PC-9 (cell line): ENCODE measurements at regions not wholly inside any gene's neighbourhood (a gene's known extent, or its start where the extent isn't known, plus 50 kb on each side); places are given as distances from the start of the nearest gene placed in this dataset.

Experiments used
- EZH2 ChIP-seq: fragments of 200-600 bp; sonication (generic); IDR thresholded peaks from 2 replicates; pipeline ENCODE4 v1.8.0; 2017; ENCODE audit warnings: antibody characterized with exemption, low read depth
- TF ChIP-seq, protein P1 (sequence below): fragments of 200-600 bp; sonication (generic); conservative IDR thresholded peaks from 2 replicates; pipeline ENCODE4 v1.6.1; 2017; ENCODE audit warnings: mixed run types, antibody characterized with exemption, mild to moderate bottlenecking, moderate library complexity

DNA sequence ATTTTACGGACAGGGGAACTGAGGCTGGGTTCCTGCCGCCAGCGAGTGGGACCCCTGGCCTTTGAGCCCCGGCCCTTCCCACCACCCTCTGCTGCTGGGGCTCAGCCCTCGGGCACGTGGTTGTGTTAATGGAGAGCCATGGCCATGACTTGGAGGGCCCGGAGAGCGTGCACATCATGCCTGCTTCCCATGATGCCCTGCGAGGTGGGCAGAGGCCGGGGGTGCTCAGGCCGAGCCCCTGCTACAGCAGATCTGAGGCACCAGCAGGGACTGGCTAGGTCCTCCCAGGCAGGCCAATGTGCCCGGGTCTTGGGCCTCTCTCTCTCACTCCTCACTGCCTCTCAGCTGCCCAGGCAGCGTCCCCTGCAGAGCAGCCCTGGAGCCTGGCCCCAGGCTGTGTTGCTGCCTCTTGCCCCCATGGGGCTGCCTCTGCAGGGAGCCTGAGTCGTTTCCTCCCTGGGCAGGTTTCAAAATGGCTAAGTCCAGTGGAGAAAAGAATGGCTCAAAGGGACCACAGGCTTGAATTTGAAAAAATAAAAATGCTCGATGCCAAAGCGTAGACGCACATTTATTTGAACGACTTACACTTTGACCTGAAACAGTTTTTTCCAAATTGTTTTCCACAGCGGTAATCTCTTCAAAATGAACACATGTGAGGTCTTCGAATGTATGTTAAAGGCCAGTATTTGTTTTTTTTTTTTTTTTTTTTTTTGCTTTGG lies 72.6 kb upstream of the CLDN5 start:
- TF ChIP-seq, protein P1, sequence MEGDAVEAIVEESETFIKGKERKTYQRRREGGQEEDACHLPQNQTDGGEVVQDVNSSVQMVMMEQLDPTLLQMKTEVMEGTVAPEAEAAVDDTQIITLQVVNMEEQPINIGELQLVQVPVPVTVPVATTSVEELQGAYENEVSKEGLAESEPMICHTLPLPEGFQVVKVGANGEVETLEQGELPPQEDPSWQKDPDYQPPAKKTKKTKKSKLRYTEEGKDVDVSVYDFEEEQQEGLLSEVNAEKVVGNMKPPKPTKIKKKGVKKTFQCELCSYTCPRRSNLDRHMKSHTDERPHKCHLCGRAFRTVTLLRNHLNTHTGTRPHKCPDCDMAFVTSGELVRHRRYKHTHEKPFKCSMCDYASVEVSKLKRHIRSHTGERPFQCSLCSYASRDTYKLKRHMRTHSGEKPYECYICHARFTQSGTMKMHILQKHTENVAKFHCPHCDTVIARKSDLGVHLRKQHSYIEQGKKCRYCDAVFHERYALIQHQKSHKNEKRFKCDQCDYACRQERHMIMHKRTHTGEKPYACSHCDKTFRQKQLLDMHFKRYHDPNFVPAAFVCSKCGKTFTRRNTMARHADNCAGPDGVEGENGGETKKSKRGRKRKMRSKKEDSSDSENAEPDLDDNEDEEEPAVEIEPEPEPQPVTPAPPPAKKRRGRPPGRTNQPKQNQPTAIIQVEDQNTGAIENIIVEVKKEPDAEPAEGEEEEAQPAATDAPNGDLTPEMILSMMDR = no peak
- TF ChIP-seq EZH2 = no peak
